ENCODE measurements at regions not wholly inside any gene's neighbourhood (a gene's known extent, or its start where the extent isn't known, plus 50 kb on each side); places are given as distances from the start of the nearest gene placed in this dataset.

- H3K36me3 ChIP-seq, result no peaks in the 10 kb centered on the region
- WGBS (ENCODE audit: insufficient coverage, low coverage, low lambda C conversion rate, missing lambda C conversion rate), result 46% methylated on average over 5 of the region's 5 CpGs
- intact Hi-C loops (cut with DNase I), result no loop called here
- ATAC-seq, result no peak
- DNase-seq, result no peak
- TF ChIP-seq CTCF (IDR thresholded peaks at IDR 0.05) (no peak), POLR2A (IDR thresholded peaks at IDR 0.05) (no peak)
- no peaks in the 10 kb centered on the region for H3K27me3 ChIP-seq
- H3K4me1 ChIP-seq, result no peaks in the 10 kb centered on the region
- H3K9me3 ChIP-seq, result no peaks in the 10 kb centered on the region
- no peak overlapping the region for H3K4me3 ChIP-seq
- no peak overlapping the region for H3K27ac ChIP-seq
These were observed 336.1 kb upstream of the RARB start for GRCh38 chr3:25091934-25092333.

GRCh38 chr3:25094932-25095685, 333.0 kb upstream of the RARB start:
- no peak for DNase-seq
- 68% methylated on average over 2 of the region's 2 CpGs for WGBS (ENCODE audit: insufficient coverage, low coverage, low lambda C conversion rate, missing lambda C conversion rate)
- no peaks in the 10 kb centered on the region for H3K36me3 ChIP-seq

GRCh38 chr3:25096536-25096935, 331.5 kb upstream of the RARB start:
- Histone ChIP-seq H3K36me3 (no peaks in the 10 kb centered on the region), H3K4me1 (no peaks in the 10 kb centered on the region), H3K27ac (no peak overlapping the region), H3K9me3 (no peaks in the 10 kb centered on the region), H3K4me3 (no peak overlapping the region), H3K27me3 (no peaks in the 10 kb centered on the region)
- DNase-seq (no peak), ATAC-seq (no peak)
- intact Hi-C loops (cut with DNase I), result no loop called here
- no peak for TF ChIP-seq CTCF (IDR thresholded peaks at IDR 0.05)
- TF ChIP-seq POLR2A (IDR thresholded peaks at IDR 0.05), result no peak
- 28% methylated on average over 2 of the region's 2 CpGs for WGBS (ENCODE audit: insufficient coverage, low coverage, low lambda C conversion rate, missing lambda C conversion rate)

More at GRCh38 chr3:25094932-25095685, 333.0 kb upstream of the RARB start:
- intact Hi-C loops (cut with DNase I), result no loop called here
- H3K27ac ChIP-seq, result no peak overlapping the region
- H3K4me1 ChIP-seq, result no peaks in the 10 kb centered on the region
- H3K4me3 ChIP-seq, result no peak overlapping the region
- H3K27me3 ChIP-seq, result no peaks in the 10 kb centered on the region
- H3K9me3 ChIP-seq, result no peaks in the 10 kb centered on the region
- TF ChIP-seq CTCF (IDR thresholded peaks at IDR 0.05) (peak in 1 of 4 donors; percentile 25), POLR2A (IDR thresholded peaks at IDR 0.05) (no peak)
- peak in 2 of 4 donors; percentile 27 to 30 for ATAC-seq

- Histone ChIP-seq H3K9me3 (no peaks in the 10 kb centered on the region), H3K27me3 (no peaks in the 10 kb centered on the region), H3K36me3 (no peaks in the 10 kb centered on the region), H3K4me1 (no peaks in the 10 kb centered on the region), H3K4me3 (no peak overlapping the region), H3K27ac (no peak overlapping the region)
- WGBS (ENCODE audit: insufficient coverage, low coverage, low lambda C conversion rate, missing lambda C conversion rate), result 74% methylated on average over 3 of the region's 3 CpGs
- DNase-seq, result no peak
- TF ChIP-seq CTCF (IDR thresholded peaks at IDR 0.05) (no peak), POLR2A (IDR thresholded peaks at IDR 0.05) (no peak)
- intact Hi-C loops (cut with DNase I), result no loop called here
- no peak for ATAC-seq
These were observed 331.0 kb upstream of the RARB start for GRCh38 chr3:25097023-25097422.

All from right lobe of liver (tissue), 6 donors.